GM12878 (cell line): ENCODE measurements at regions not wholly inside any gene's neighbourhood (a gene's known extent, or its start where the extent isn't known, plus 50 kb on each side); places are given as distances from the start of the nearest gene placed in this dataset.

Experiments
- ATAC-seq: fragments of 200-7000 bp; cut with Tn5 transposase; 3 replicates; pipeline ENCODE4 v1.9.1; 2020; ENCODE audit warnings: mild to moderate bottlenecking, moderate library complexity
- BruUV-seq: library from RNA; stranded (reverse); fragments of 400-500 nt; replicated peaks from 2 replicates; lab custom pipeline; 2021; lab: Mats Ljungman, UMichigan
- CTCF ChIA-PET: fragments of 300-600 bp; sonication (Branson Sonifier 250); formaldehyde crosslinking; extraction: SDS; loops from one replicate; lab custom pipeline; 2021; ENCODE audit warnings: inconsistent platforms; lab: Yijun Ruan, JAX
- POLR2A ChIA-PET: fragments of 350-600 bp; formaldehyde crosslinking; extraction: SDS; loops from one replicate; lab custom pipeline; 2021; ENCODE audit warnings: inconsistent platforms; lab: Charles Lee
- RAD21 ChIA-PET: fragments of 300-600 bp; sonication (Branson Sonifier 250); formaldehyde crosslinking; loops from one replicate; lab custom pipeline; 2023; ENCODE audit warnings: antibody characterized with exemption; ENCODE audit not compliant: unreplicated experiment; lab: Charles Lee
- SMC1A ChIA-PET: fragments of 300-600 bp; sonication (Branson Sonifier 250); formaldehyde crosslinking; loops from one replicate; lab custom pipeline; 2023; ENCODE audit not compliant: unreplicated experiment, uncharacterized antibody; lab: Charles Lee
- DNase-seq: peaks from one replicate; pipeline ENCODE4 v3.0.0-alpha.2; 2011; ENCODE audit warnings: low read depth, low spot score
- FAIRE-seq: peaks from 3 replicates; lab custom pipeline; 2011; peaks lifted over from hg19 to GRCh38; lab: Jason Lieb, UNC
- H2AFZ ChIP-seq: 2 replicates; pipeline ENCODE4 v1.6.0; 2011; ENCODE audit warnings: low read depth, low read length, control low read depth; ENCODE audit not compliant: control insufficient read depth
- H3K27ac ChIP-seq: 2 replicates; pipeline ENCODE4 v1.5.1; 2011; ENCODE audit warnings: control low read depth; ENCODE audit not compliant: control insufficient read depth, insufficient read depth
- H3K27me3 ChIP-seq, 2 experiments: replicated peaks in 1 of 2; 2 replicates each; pipeline versions ENCODE4 v1.6.0 to v1.6.1; 2011; ENCODE audit warnings: low read length in 1 of 2; ENCODE audit not compliant: control insufficient read depth in 2 of 2, insufficient read depth in 2 of 2
- H3K36me3 ChIP-seq, 2 experiments: 2 replicates each; pipeline ENCODE4 v1.5.1; 2011; ENCODE audit warnings: low read length in 1 of 2; ENCODE audit not compliant: control insufficient read depth in 2 of 2, insufficient read depth in 2 of 2
- H3K4me1 ChIP-seq: 2 replicates; pipeline ENCODE4 v1.6.1; 2011; ENCODE audit warnings: mild to moderate bottlenecking, low read length, moderate library complexity, mixed read lengths; ENCODE audit not compliant: control insufficient read depth, insufficient read depth
- H3K4me2 ChIP-seq: 2 replicates; pipeline ENCODE4 v1.6.0; 2011; ENCODE audit warnings: control low read depth; ENCODE audit not compliant: control insufficient read depth, insufficient read depth
- H3K4me3 ChIP-seq: fragments of 200-600 bp; sonication (generic); 2 replicates; pipeline ENCODE4 v1.5.1; 2016
- H3K79me2 ChIP-seq: 2 replicates; pipeline ENCODE4 v1.6.0; 2011; ENCODE audit warnings: low read length; ENCODE audit not compliant: control insufficient read depth, insufficient read depth
- H3K9ac ChIP-seq: 2 replicates; pipeline ENCODE4 v1.8.0; 2011; ENCODE audit warnings: low read length, control low read depth, mixed read lengths; ENCODE audit not compliant: control insufficient read depth, insufficient read depth
- H3K9me3 ChIP-seq: replicated peaks from 3 replicates; pipeline ENCODE4 v1.5.1; 2011; ENCODE audit warnings: mild to moderate bottlenecking, low read length; ENCODE audit not compliant: control insufficient read depth, insufficient read depth
- H4K20me1 ChIP-seq: 2 replicates; pipeline ENCODE4 v1.6.0; 2011; ENCODE audit not compliant: control insufficient read depth, insufficient read depth
- BCL11A ChIP-seq: IDR thresholded peaks from 2 replicates; pipeline ENCODE4 v1.6.1; 2011; ENCODE audit warnings: low read depth, low read length
- CHD4 ChIP-seq: fragments of 200-600 bp; sonication (generic); IDR thresholded peaks from 2 replicates; pipeline ENCODE4 v1.6.1; 2016; ENCODE audit warnings: mild to moderate bottlenecking
- EP300 ChIP-seq, 2 experiments: fragments of 150-350 bp in 1 of 2; IDR thresholded peaks; 2 replicates each; pipeline ENCODE4 v1.6.1; 2011 to 2012; ENCODE audit warnings: low read depth in 2 of 2, low read length in 2 of 2, borderline replicate concordance in 1 of 2, improper control_type of control experiment in 1 of 2, inconsistent platforms in 1 of 2; ENCODE audit not compliant: control insufficient read depth in 1 of 2
- EZH2 ChIP-seq: IDR thresholded peaks from 2 replicates; pipeline ENCODE4 v1.6.1; 2012; ENCODE audit warnings: low read depth, mild to moderate bottlenecking, control low read depth, inconsistent platforms, low read length, borderline replicate concordance; ENCODE audit not compliant: control insufficient read depth
- FOXM1 ChIP-seq: IDR thresholded peaks from 2 replicates; pipeline ENCODE4 v1.6.1; 2012; ENCODE audit warnings: low read depth, mild to moderate bottlenecking, inconsistent platforms, low read length, moderate library complexity
- MYB ChIP-seq: fragments of 150-350 bp; IDR thresholded peaks from 2 replicates; pipeline ENCODE4 v1.6.1; 2014; ENCODE audit warnings: mild to moderate bottlenecking, low read depth, low read length, borderline replicate concordance
- NBN ChIP-seq: fragments of 450-650 bp; IDR thresholded peaks from 2 replicates; pipeline ENCODE4 v1.6.1; 2016
- SIN3A ChIP-seq: IDR thresholded peaks from 2 replicates; pipeline ENCODE4 v1.6.1; 2012; ENCODE audit warnings: low read depth, low read length, improper control_type of control experiment
- SPI1 ChIP-seq: IDR thresholded peaks from 2 replicates; pipeline ENCODE4 v1.6.1; 2011; ENCODE audit warnings: low read depth, mild to moderate bottlenecking, low read length, moderate library complexity, borderline replicate concordance; ENCODE audit not compliant: insufficient read depth
- ZBTB11 ChIP-seq: fragments of 450-650 bp; formaldehyde crosslinking; IDR thresholded peaks from 2 replicates; pipeline ENCODE4 v1.5.0; 2022; ENCODE audit warnings: mild to moderate bottlenecking, missing genetic modification characterization
- ZNF384 ChIP-seq: IDR thresholded peaks from 2 replicates; pipeline ENCODE4 v1.6.1; 2012; ENCODE audit warnings: low read depth, mild to moderate bottlenecking, low read length, improper control_type of control experiment, borderline replicate concordance
- ZNF622 ChIP-seq: fragments of 450-650 bp; IDR thresholded peaks from 2 replicates; pipeline ENCODE4 v1.6.1; 2017; ENCODE audit warnings: mild to moderate bottlenecking, inconsistent platforms
- WGBS: methylation state at CpG from one replicate; pipeline ENCODE4 v1.1.6; 2016; ENCODE audit warnings: low lambda C conversion rate; ENCODE audit not compliant: insufficient replicate concordance, insufficient coverage; ENCODE audit errors: missing lambda C conversion rate; 5-methylcytosine and 5-hydroxymethylcytosine counted together
- in situ Hi-C: fragments of 300-500 bp; cut with MboI; formaldehyde crosslinking; loops from 9 replicates; pipeline ENCODE4 v1.14.3; 2018; ENCODE audit warnings: mixed read lengths
- intact Hi-C: fragments of 100-400 bp; cut with micrococcal nuclease; formaldehyde crosslinking; loops from one replicate; pipeline ENCODE4 v1.14.2; 2022; ENCODE audit not compliant: unreplicated experiment

GRCh38 chr10:130727766-130728490 lies 583.6 kb downstream of the TCERG1L start:
- SMC1A ChIA-PET = no interaction called here
- DNase-seq = no peak
- TF ChIP-seq CHD4 (no peak), SPI1 (no peak), EP300 (IDR thresholded peaks at IDR 0.05; ENCODE audit: borderline replicate concordance in 1 of 2, control insufficient read depth in 1 of 2, low read depth in 2 of 2, low read length in 2 of 2) (no peak), BCL11A (no peak), MYB (no peak), NBN (no peak), ZNF622 (no peak), ZNF384 (no peak), SIN3A (no peak), ZBTB11 (CRISPR knock-in tag) (no peak), EZH2 (no peak), FOXM1 (no peak)
- no peak overlapping the region for H2AFZ ChIP-seq
- no peak overlapping the region for H3K9ac ChIP-seq
- FAIRE-seq = no peak
- H3K9me3 ChIP-seq = no peaks in the 10 kb centered on the region
- H3K79me2 ChIP-seq = no peaks in the 10 kb centered on the region
- no TSS peak for BruUV-seq
- RAD21 ChIA-PET = no interaction called here
- H3K27me3 ChIP-seq = no peaks in the 10 kb centered on the region
- no peaks in the 10 kb centered on the region for H3K36me3 ChIP-seq
- intact Hi-C loops (no loop called here), in situ Hi-C loops (no loop called here)
- H3K4me1 ChIP-seq = no peaks in the 10 kb centered on the region
- 14% methylated on average over 15 of the region's 15 CpGs for WGBS
- H3K27ac ChIP-seq = no peak overlapping the region
- no peak overlapping the region for H3K4me2 ChIP-seq
- no peak for ATAC-seq
- no peaks in the 10 kb centered on the region for H4K20me1 ChIP-seq
- POLR2A ChIA-PET = no interaction called here
- CTCF ChIA-PET = no interaction called here
- no peak overlapping the region for H3K4me3 ChIP-seq
